A549 (cell line): ENCODE measurements at regions not wholly inside any gene's neighbourhood (a gene's known extent, or its start where the extent isn't known, plus 50 kb on each side); places are given as distances from the start of the nearest gene placed in this dataset.

Source experiments
- ATAC-seq, 2 experiments: fragments of 200-7000 bp in 1 of 2; fragments of >200 bp in 1 of 2; cut with Nextera tagmentation in 1 of 2; cut with Tn5 transposase in 1 of 2; 3 replicates each; pipeline versions ENCODE4 v1.8.0 to v1.9.1; 2018 to 2020; ENCODE audit warnings: mild to moderate bottlenecking in 1 of 2, moderate library complexity in 1 of 2
- CTCF ChIA-PET: fragments of 300-600 bp; sonication (Branson Sonifier 250); formaldehyde crosslinking; extraction: SDS; loops from one replicate; lab custom pipeline; 2021; ENCODE audit warnings: antibody characterized with exemption, inconsistent platforms; lab: Yijun Ruan, JAX
- POLR2A ChIA-PET: fragments of 350-600 bp; formaldehyde crosslinking; extraction: SDS; loops from one replicate; lab custom pipeline; 2021; ENCODE audit warnings: antibody characterized with exemption, inconsistent platforms; lab: Yijun Ruan, JAX
- DNase-seq, 2 experiments: peaks; one replicate each; pipeline versions ENCODE4 v3.0.0 to v3.0.0-alpha.2; 2011 to 2016; ENCODE audit warnings: low read depth in 1 of 2, low spot score in 1 of 2
- FAIRE-seq: peaks from 2 replicates; lab custom pipeline; 2011; peaks lifted over from hg19 to GRCh38; lab: Jason Lieb, UNC
- H3K27ac ChIP-seq, 2 experiments: fragments of >200 bp; sonication (Bioruptor Twin); formaldehyde crosslinking; 3 replicates each; pipeline ENCODE4 v1.5.1; 2016 to 2017
- H3K4me1 ChIP-seq: fragments of >200 bp; sonication (Bioruptor Twin); formaldehyde crosslinking; 3 replicates; pipeline ENCODE4 v1.6.1; 2016
- H3K4me2 ChIP-seq: fragments of >200 bp; sonication (Bioruptor Twin); formaldehyde crosslinking; 3 replicates; pipeline ENCODE4 v1.6.1; 2016
- H3K4me3 ChIP-seq: fragments of >200 bp; sonication (Bioruptor Twin); formaldehyde crosslinking; 3 replicates; pipeline ENCODE4 v1.5.1; 2016
- H3K9me3 ChIP-seq: fragments of >200 bp; sonication (Bioruptor Twin); formaldehyde crosslinking; 3 replicates; pipeline ENCODE4 v1.6.1; 2016
- BHLHE40 ChIP-seq: IDR thresholded peaks from 2 replicates; pipeline ENCODE4 v1.6.1; 2012; ENCODE audit warnings: low read depth, low read length, inconsistent platforms
- CBX2 ChIP-seq: fragments of 200-600 bp; sonication (generic); IDR thresholded peaks from 2 replicates; pipeline ENCODE4 v1.6.1; 2016; ENCODE audit warnings: low read depth, mild to moderate bottlenecking, borderline replicate concordance
- CTCF ChIP-seq: fragments of >200 bp; sonication (Bioruptor Twin); formaldehyde crosslinking; IDR thresholded peaks from 3 replicates; pipeline ENCODE4 v1.5.1; 2016
- EHF ChIP-seq: fragments of 250-450 bp; sonication (Bioruptor Pico); IDR thresholded peaks from 2 replicates; pipeline ENCODE4 v1.5.0; 2020; ENCODE audit warnings: mild to moderate bottlenecking
- EP300 ChIP-seq, 2 experiments: fragments of >200 bp; sonication (Bioruptor Twin); formaldehyde crosslinking; IDR thresholded peaks; 2 replicates in 1 of 2; 3 replicates in 1 of 2; pipeline ENCODE4 v1.6.1; 2016 to 2017
- FOSB ChIP-seq: fragments of 250-450 bp; sonication (Bioruptor Pico); IDR thresholded peaks from 2 replicates; pipeline ENCODE4 v1.5.0; 2020; ENCODE audit warnings: mild to moderate bottlenecking, moderate library complexity
- HES2 ChIP-seq: fragments of >200 bp; sonication (Bioruptor Twin); formaldehyde crosslinking; IDR thresholded peaks from 2 replicates; pipeline ENCODE4 v1.6.1; 2016
- HOXB13 ChIP-seq: fragments of 250-450 bp; sonication (Bioruptor Pico); IDR thresholded peaks from 2 replicates; pipeline ENCODE4 v1.5.0; 2020; ENCODE audit warnings: low read depth, mild to moderate bottlenecking, moderate library complexity
- HOXB5 ChIP-seq: fragments of 250-450 bp; sonication (Bioruptor Pico); IDR thresholded peaks from 2 replicates; pipeline ENCODE4 v1.5.0; 2020; ENCODE audit warnings: mild to moderate bottlenecking, moderate library complexity
- JUNB ChIP-seq: fragments of >200 bp; sonication (Bioruptor Twin); formaldehyde crosslinking; IDR thresholded peaks from 2 replicates; pipeline ENCODE4 v1.6.1; 2016
- MAFK ChIP-seq: fragments of 450-650 bp; IDR thresholded peaks from 2 replicates; pipeline ENCODE4 v1.6.1; 2014; ENCODE audit not compliant: partially characterized antibody
- MAX ChIP-seq: IDR thresholded peaks from 2 replicates; pipeline ENCODE4 v1.6.1; 2012
- NFE2L2 ChIP-seq: fragments of 150-350 bp; conservative IDR thresholded peaks from 2 replicates; pipeline ENCODE4 v1.6.1; 2014; ENCODE audit warnings: low read length
- NPAS2 ChIP-seq: fragments of 250-450 bp; sonication (Bioruptor Pico); IDR thresholded peaks from 2 replicates; pipeline ENCODE4 v1.8.0; 2022; ENCODE audit warnings: mild to moderate bottlenecking, moderate library complexity, borderline replicate concordance
- NR3C1 ChIP-seq: fragments of >200 bp; sonication (Bioruptor Twin); formaldehyde crosslinking; IDR thresholded peaks from 3 replicates; pipeline ENCODE4 v1.6.1; 2017
- PBX3 ChIP-seq: IDR thresholded peaks from 2 replicates; pipeline ENCODE4 v1.6.1; 2012
- PHF8 ChIP-seq: fragments of 200-600 bp; sonication (generic); IDR thresholded peaks from 2 replicates; pipeline ENCODE4 v1.6.1; 2016; ENCODE audit warnings: low read depth, mild to moderate bottlenecking, antibody characterized with exemption, moderate library complexity, borderline replicate concordance
- POLR2A ChIP-seq: IDR thresholded peaks from 2 replicates; pipeline ENCODE4 v1.6.1; 2012; ENCODE audit warnings: mild to moderate bottlenecking, low read length
- RCOR1 ChIP-seq: fragments of 150-350 bp; IDR thresholded peaks from 2 replicates; pipeline ENCODE4 v1.6.1; 2014; ENCODE audit warnings: antibody characterized with exemption, low read length, low read depth
- REST ChIP-seq: fragments of 200-600 bp; sonication (generic); IDR thresholded peaks from 2 replicates; pipeline ENCODE4 v1.6.1; 2016; ENCODE audit warnings: antibody characterized with exemption, mild to moderate bottlenecking, moderate library complexity
- SREBF2 ChIP-seq: fragments of 450-650 bp; IDR thresholded peaks from 2 replicates; pipeline ENCODE4 v1.6.1; 2014; ENCODE audit warnings: mild to moderate bottlenecking, moderate library complexity
- ZC3H11A ChIP-seq: fragments of 450-650 bp; IDR thresholded peaks from 2 replicates; pipeline ENCODE4 v1.6.1; 2014; ENCODE audit warnings: antibody characterized with exemption, mild to moderate bottlenecking
- ZFP36 ChIP-seq: fragments of 450-650 bp; IDR thresholded peaks from 2 replicates; pipeline ENCODE4 v1.6.1; 2014; ENCODE audit warnings: borderline replicate concordance; ENCODE audit not compliant: partially characterized antibody
- ZSCAN20 ChIP-seq: fragments of 250-450 bp; sonication (Bioruptor Pico); IDR thresholded peaks from 2 replicates; pipeline ENCODE4 v1.8.0; 2022; ENCODE audit warnings: mild to moderate bottlenecking, moderate library complexity
- WGBS: methylation state at CpG from one replicate; pipeline ENCODE4 v1.1.6; 2017; ENCODE audit errors: missing lambda C conversion rate; 5-methylcytosine and 5-hydroxymethylcytosine counted together

GRCh38 chr18:40469316-40469715 lies 1485.7 kb upstream of the PIK3C3 start:
- ChIA-PET POLR2A (no interaction called here), CTCF (no interaction called here)
- no peak overlapping the region for H3K4me3 ChIP-seq

GRCh38 chr18:40464032-40464431 lies 1491.0 kb upstream of the PIK3C3 start:
- Histone ChIP-seq H3K27ac (no peak overlapping the region), H3K4me2 (no peak overlapping the region), H3K4me1 (no peaks in the 10 kb centered on the region), H3K4me3 (no peak overlapping the region), H3K9me3 (no peaks in the 10 kb centered on the region)
- ATAC-seq (no peak), DNase-seq (no peak), FAIRE-seq (no peak)
- WGBS = 0% methylated on average over 1 of the region's 1 CpG
- no peak for TF ChIP-seq FOSB (CRISPR knock-in tag)
- POLR2A ChIA-PET = interaction anchor here (0.6 kb wide), 1 partner anchor 10 kb away, joined by 4 read pairs; no protein-coding TSS in a partner anchor
- CTCF ChIA-PET = no interaction called here

More at GRCh38 chr18:40469316-40469715, 1485.7 kb upstream of the PIK3C3 start:
- DNase-seq (no peak), ATAC-seq (no peak), FAIRE-seq (no peak)
- H3K4me1 ChIP-seq = no peaks in the 10 kb centered on the region
- TF ChIP-seq REST (no peak), EP300 (IDR thresholded peaks at IDR 0.05) (no peak), FOSB (CRISPR knock-in tag) (no peak), HES2 (no peak)
- TF ChIP-seq, all 56 proteins: peak for 0
- H3K27ac ChIP-seq = no peak overlapping the region
- H3K4me2 ChIP-seq = no peak overlapping the region
- H3K9me3 ChIP-seq = no peaks in the 10 kb centered on the region

- CTCF ChIA-PET = no interaction called here
- POLR2A ChIA-PET = no interaction called here
- no peak for DNase-seq
- Histone ChIP-seq H3K27ac (no peak overlapping the region), H3K4me3 (no peak overlapping the region), H3K4me2 (no peak overlapping the region), H3K9me3 (no peaks in the 10 kb centered on the region)
- TF ChIP-seq NPAS2 (CRISPR knock-in tag) (no peak), NFE2L2 (no peak), ZFP36 (no peak), PBX3 (no peak), BHLHE40 (no peak), EHF (CRISPR knock-in tag) (no peak), RCOR1 (no peak), HOXB5 (CRISPR knock-in tag) (no peak), ZC3H11A (no peak)
- TF ChIP-seq, all 56 proteins: peak for 0
- ATAC-seq (no peak), FAIRE-seq (no peak)
- WGBS = 26% methylated on average over 5 of the region's 5 CpGs
- no peaks in the 10 kb centered on the region for H3K4me1 ChIP-seq
These were observed 1501.1 kb upstream of the PIK3C3 start for GRCh38 chr18:40453903-40454302.

- Histone ChIP-seq H3K9me3 (no peaks in the 10 kb centered on the region), H3K4me2 (no peak overlapping the region), H3K4me3 (no peak overlapping the region), H3K27ac (no peak overlapping the region), H3K4me1 (no peaks in the 10 kb centered on the region)
- CTCF ChIA-PET = no interaction called here
- FAIRE-seq = no peak
- DNase-seq = no peak
- TF ChIP-seq ZSCAN20 (CRISPR knock-in tag) = no peak
- no peak for TF ChIP-seq SREBF2
- no peak for TF ChIP-seq MAFK
- no peak for TF ChIP-seq PHF8
- TF ChIP-seq MAX = no peak
- no peak for TF ChIP-seq NR3C1
- TF ChIP-seq HES2 = no peak
- TF ChIP-seq CTCF = no peak
- no peak for TF ChIP-seq CBX2
- no peak for TF ChIP-seq HOXB13 (CRISPR knock-in tag)
- no peak for TF ChIP-seq POLR2A
- no peak for TF ChIP-seq JUNB
- no peak for ATAC-seq
- POLR2A ChIA-PET = no interaction called here
- 0% methylated on average over 2 of the region's 2 CpGs for WGBS
These were observed 1502.4 kb upstream of the PIK3C3 start for GRCh38 chr18:40452599-40452998.
